GM23338 (cell line): ENCODE measurements at regions not wholly inside any gene's neighbourhood (a gene's known extent, or its start where the extent isn't known, plus 50 kb on each side); places are given as distances from the start of the nearest gene placed in this dataset.

Experiments used
- CREB1 ChIP-seq: fragments of 250-450 bp; sonication (Bioruptor Pico); IDR thresholded peaks from 2 replicates; pipeline ENCODE4 v1.5.0; 2020; ENCODE audit warnings: low read depth, mild to moderate bottlenecking, moderate library complexity
- CTCF ChIP-seq, 2 experiments: fragments of 200-600 bp in 1 of 2; sonication (generic) in 1 of 2; conservative IDR thresholded peaks; 2 replicates each; pipeline versions ENCODE4 v1.5.1 to v1.6.1; 2016 to 2017; ENCODE audit warnings: antibody characterized with exemption in 2 of 2, low read depth in 2 of 2, mild to moderate bottlenecking in 2 of 2, moderate library complexity in 1 of 2
- ETS1 ChIP-seq: IDR thresholded peaks from 2 replicates; pipeline ENCODE4 v1.6.1; 2016; ENCODE audit warnings: antibody characterized with exemption
- EZH2 ChIP-seq: fragments of 200-600 bp; sonication (generic); IDR thresholded peaks from one replicate; pipeline ENCODE4 v1.8.0; 2017; ENCODE audit warnings: antibody characterized with exemption, mild to moderate bottlenecking, low read depth; ENCODE audit not compliant: unreplicated experiment
- EZH2phosphoT487 ChIP-seq: fragments of 200-600 bp; sonication (generic); IDR thresholded peaks from one replicate; pipeline ENCODE4 v1.8.1; 2018; ENCODE audit warnings: antibody characterized with exemption; ENCODE audit not compliant: unreplicated experiment
- JUNB ChIP-seq: IDR thresholded peaks from one replicate; pipeline ENCODE4 v1.6.1; 2016; ENCODE audit warnings: antibody characterized with exemption; ENCODE audit not compliant: unreplicated experiment
- NANOG ChIP-seq: IDR thresholded peaks from 2 replicates; pipeline ENCODE4 v1.6.1; 2016; ENCODE audit warnings: antibody characterized with exemption, borderline replicate concordance
- POLR2AphosphoS5 ChIP-seq: IDR thresholded peaks from 2 replicates; pipeline ENCODE4 v1.6.1; 2016; ENCODE audit warnings: antibody characterized with exemption, low read depth
- REST ChIP-seq: IDR thresholded peaks from one replicate; pipeline ENCODE4 v1.6.1; 2018; ENCODE audit warnings: antibody characterized with exemption; ENCODE audit not compliant: unreplicated experiment
- STAT1 ChIP-seq: IDR thresholded peaks from one replicate; pipeline ENCODE4 v1.6.1; 2016; ENCODE audit warnings: antibody characterized with exemption; ENCODE audit not compliant: unreplicated experiment
- ZNF114 ChIP-seq: fragments of 250-450 bp; sonication (Bioruptor Pico); IDR thresholded peaks from 2 replicates; pipeline ENCODE4 v1.5.0; 2020; ENCODE audit warnings: mild to moderate bottlenecking, moderate library complexity
- ZNF331 ChIP-seq: fragments of 250-450 bp; sonication (Bioruptor Pico); IDR thresholded peaks from 2 replicates; pipeline ENCODE4 v1.5.0; 2020; ENCODE audit warnings: low read depth, mild to moderate bottlenecking, moderate library complexity
- TF ChIP-seq, protein P1 (sequence below): fragments of 250-450 bp; sonication (Bioruptor Pico); IDR thresholded peaks from 2 replicates; pipeline ENCODE4 v1.5.0; 2020; ENCODE audit warnings: mild to moderate bottlenecking, moderate library complexity

DNA sequence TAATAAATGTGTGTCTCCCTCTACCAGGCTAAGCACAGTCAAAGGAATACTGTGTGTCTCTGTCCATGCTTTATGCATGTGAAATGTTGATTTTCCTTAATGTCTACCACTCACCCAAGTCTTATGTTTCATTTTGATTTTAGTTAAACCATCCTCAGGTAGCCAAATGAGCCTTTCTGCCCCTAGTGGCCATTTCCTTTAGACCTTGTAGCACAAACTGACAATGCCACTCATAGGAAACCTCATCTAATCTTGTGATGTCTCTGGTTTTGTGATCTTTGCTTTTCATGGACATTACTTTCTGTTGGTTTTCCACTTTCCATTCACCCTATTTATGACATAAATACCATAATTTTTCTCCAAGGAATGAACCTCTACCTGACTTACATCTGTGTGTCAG, 820.8 kb downstream of the MAT2B start:
- TF ChIP-seq CREB1 (no peak), CTCF (conservative IDR thresholded peaks at IDR 0.05; ENCODE audit: low read depth in 2 of 2) (peak; percentile 51 to 55), ETS1 (no peak), EZH2 (no peak), POLR2AphosphoS5 (no peak), REST (no peak), JUNB (no peak), ZNF114 (no peak), EZH2phosphoT487 (no peak), STAT1 (no peak), ZNF331 (no peak), NANOG (no peak)
- TF ChIP-seq, protein P1, sequence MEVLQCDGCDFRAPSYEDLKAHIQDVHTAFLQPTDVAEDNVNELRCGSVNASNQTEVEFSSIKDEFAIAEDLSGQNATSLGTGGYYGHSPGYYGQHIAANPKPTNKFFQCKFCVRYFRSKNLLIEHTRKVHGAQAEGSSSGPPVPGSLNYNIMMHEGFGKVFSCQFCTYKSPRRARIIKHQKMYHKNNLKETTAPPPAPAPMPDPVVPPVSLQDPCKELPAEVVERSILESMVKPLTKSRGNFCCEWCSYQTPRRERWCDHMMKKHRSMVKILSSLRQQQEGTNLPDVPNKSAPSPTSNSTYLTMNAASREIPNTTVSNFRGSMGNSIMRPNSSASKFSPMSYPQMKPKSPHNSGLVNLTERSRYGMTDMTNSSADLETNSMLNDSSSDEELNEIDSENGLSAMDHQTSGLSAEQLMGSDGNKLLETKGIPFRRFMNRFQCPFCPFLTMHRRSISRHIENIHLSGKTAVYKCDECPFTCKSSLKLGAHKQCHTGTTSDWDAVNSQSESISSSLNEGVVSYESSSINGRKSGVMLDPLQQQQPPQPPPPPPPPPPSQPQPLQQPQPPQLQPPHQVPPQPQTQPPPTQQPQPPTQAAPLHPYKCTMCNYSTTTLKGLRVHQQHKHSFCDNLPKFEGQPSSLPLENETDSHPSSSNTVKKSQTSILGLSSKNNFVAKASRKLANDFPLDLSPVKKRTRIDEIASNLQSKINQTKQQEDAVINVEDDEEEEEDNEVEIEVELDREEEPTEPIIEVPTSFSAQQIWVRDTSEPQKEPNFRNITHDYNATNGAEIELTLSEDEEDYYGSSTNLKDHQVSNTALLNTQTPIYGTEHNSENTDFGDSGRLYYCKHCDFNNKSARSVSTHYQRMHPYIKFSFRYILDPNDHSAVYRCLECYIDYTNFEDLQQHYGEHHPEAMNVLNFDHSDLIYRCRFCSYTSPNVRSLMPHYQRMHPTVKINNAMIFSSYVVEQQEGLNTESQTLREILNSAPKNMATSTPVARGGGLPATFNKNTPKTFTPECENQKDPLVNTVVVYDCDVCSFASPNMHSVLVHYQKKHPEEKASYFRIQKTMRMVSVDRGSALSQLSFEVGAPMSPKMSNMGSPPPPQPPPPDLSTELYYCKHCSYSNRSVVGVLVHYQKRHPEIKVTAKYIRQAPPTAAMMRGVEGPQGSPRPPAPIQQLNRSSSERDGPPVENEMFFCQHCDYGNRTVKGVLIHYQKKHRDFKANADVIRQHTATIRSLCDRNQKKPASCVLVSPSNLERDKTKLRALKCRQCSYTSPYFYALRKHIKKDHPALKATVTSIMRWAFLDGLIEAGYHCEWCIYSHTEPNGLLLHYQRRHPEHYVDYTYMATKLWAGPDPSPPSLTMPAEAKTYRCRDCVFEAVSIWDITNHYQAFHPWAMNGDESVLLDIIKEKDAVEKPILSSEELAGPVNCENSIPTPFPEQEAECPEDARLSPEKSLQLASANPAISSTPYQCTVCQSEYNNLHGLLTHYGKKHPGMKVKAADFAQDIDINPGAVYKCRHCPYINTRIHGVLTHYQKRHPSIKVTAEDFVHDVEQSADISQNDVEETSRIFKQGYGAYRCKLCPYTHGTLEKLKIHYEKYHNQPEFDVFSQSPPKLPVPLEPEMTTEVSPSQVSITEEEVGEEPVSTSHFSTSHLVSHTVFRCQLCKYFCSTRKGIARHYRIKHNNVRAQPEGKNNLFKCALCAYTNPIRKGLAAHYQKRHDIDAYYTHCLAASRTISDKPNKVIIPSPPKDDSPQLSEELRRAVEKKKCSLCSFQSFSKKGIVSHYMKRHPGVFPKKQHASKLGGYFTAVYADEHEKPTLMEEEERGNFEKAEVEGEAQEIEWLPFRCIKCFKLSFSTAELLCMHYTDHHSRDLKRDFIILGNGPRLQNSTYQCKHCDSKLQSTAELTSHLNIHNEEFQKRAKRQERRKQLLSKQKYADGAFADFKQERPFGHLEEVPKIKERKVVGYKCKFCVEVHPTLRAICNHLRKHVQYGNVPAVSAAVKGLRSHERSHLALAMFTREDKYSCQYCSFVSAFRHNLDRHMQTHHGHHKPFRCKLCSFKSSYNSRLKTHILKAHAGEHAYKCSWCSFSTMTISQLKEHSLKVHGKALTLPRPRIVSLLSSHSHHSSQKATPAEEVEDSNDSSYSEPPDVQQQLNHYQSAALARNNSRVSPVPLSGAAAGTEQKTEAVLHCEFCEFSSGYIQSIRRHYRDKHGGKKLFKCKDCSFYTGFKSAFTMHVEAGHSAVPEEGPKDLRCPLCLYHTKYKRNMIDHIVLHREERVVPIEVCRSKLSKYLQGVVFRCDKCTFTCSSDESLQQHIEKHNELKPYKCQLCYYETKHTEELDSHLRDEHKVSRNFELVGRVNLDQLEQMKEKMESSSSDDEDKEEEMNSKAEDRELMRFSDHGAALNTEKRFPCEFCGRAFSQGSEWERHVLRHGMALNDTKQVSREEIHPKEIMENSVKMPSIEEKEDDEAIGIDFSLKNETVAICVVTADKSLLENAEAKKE = no peak
